AG09319 (cell line): ENCODE measurements at regions not wholly inside any gene's neighbourhood (a gene's known extent, or its start where the extent isn't known, plus 50 kb on each side); places are given as distances from the start of the nearest gene placed in this dataset.

Experiments used
- DNase-seq: peaks from one replicate; pipeline ENCODE4 v3.0.0-alpha.2; 2010; ENCODE audit warnings: low read depth; ENCODE audit errors: extremely low read depth
- TF ChIP-seq, protein P1 (sequence below): IDR thresholded peaks from 2 replicates; pipeline ENCODE4 v1.5.1; 2011; ENCODE audit warnings: low read depth, mild to moderate bottlenecking, inconsistent platforms, low read length, moderate library complexity

DNA sequence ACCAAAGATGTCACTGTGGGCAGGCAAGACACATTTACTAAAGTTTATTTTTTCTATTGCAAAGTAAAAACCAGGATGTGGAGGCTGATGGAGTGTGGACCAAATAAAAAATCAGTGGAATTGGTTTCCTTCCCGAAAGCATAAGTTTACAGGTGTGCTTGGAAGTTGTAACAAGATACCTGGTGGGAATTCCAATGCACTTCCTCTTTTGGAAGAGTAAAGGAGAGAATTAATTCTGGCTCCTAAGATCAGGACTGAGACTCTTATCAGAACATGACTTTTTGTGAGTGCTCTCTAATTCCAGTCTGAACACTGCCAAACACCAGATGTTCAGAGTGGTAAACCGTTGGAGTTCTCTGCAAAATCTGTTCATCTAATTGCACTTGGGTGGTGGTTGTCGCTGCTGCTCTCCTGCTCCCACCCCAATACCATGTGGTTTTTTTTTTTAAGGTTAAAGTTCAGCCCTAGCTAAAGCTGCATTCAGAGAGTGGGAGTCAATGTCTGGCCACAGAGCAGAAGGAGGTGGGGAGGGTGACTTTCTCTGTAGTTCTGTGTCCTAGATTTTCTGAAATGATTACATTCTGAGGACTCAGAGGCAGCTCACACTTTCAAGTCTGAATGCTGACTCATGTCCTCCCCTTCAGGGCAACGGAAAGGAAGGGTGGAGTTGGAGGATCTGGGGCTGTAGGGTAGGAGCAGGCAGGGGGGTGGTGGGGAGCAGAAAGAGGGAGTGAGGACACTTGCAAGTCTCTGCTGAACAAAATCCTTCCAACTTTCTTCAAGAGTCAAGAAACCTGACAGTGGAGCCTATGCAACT lies 275.8 kb upstream of the PRDM1 start:
- TF ChIP-seq, protein P1, sequence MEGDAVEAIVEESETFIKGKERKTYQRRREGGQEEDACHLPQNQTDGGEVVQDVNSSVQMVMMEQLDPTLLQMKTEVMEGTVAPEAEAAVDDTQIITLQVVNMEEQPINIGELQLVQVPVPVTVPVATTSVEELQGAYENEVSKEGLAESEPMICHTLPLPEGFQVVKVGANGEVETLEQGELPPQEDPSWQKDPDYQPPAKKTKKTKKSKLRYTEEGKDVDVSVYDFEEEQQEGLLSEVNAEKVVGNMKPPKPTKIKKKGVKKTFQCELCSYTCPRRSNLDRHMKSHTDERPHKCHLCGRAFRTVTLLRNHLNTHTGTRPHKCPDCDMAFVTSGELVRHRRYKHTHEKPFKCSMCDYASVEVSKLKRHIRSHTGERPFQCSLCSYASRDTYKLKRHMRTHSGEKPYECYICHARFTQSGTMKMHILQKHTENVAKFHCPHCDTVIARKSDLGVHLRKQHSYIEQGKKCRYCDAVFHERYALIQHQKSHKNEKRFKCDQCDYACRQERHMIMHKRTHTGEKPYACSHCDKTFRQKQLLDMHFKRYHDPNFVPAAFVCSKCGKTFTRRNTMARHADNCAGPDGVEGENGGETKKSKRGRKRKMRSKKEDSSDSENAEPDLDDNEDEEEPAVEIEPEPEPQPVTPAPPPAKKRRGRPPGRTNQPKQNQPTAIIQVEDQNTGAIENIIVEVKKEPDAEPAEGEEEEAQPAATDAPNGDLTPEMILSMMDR, result no peak
- DNase-seq, result peak; percentile 68

DNA sequence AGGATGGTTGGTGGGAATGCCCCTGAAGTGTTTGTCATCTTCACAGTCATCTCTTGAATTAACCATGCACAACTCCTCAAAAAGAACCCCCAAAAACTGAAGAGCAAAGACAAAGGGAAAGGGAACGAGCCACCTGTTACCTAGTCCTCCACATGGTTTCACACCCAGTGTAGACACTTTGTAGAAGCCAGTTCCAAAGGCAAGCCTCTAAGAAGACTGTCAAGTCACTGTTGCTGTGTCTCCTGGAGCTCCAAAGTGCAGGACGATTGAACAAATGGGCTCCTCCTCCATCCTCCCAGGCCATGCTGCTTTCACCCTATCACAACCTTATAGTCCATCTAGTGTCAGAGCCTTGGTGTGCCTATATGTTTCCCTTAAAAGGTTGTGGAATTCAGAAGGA lies 277.6 kb upstream of the PRDM1 start:
- DNase-seq, result no peak
- TF ChIP-seq, protein P1, result no peak

DNA sequence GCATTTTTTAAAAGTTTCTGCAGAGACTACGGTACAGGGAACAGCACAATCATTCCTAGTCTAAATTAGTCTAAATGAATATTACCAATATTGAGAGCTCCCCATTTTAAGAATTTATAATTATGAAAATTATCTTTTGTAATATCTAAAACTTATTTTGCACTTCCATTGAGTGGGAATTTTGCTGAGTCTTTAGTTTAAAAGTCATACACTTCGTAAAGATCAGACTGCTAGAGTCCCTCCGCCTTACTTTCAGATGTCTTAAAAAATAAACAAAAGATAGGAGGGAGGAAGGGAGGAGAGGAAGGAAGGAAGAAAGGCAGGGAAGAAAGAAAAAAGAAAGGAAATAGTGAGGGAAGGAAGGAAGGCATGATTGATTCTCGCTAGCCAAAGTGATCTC lies 278.2 kb upstream of the PRDM1 start:
- DNase-seq, result no peak
- TF ChIP-seq, protein P1, result no peak

- no peak for DNase-seq
- TF ChIP-seq, protein P1, result no peak
Measured at GRCh38 chr6:105806486-105806920, 279.6 kb upstream of the PRDM1 start.

DNA sequence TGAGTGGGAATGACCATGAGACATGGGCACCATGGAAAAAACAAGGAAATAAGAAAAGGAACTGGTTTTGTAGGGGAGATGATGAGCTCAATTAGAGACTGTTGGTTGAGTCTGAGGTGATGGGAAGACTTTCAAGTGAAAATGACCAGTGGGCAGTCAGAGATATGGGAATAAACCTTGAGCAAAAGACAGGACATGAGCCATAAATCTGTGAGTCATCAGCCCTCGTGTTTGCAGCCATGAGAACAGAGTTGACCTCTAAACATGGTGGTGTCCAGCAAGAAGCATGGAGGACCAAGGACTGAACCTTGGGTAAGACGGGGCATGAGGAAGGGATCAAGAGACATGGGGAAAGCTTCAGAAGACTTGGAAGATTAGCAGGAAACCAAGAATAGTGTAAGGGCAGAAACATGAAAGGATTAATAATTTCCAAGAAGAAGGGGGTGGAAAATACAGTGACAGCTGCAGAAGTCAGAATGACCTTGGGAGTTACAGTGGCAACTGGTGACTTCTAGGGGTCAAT lies 280.6 kb upstream of the PRDM1 start:
- no peak for DNase-seq
- TF ChIP-seq, protein P1, result no peak

DNA sequence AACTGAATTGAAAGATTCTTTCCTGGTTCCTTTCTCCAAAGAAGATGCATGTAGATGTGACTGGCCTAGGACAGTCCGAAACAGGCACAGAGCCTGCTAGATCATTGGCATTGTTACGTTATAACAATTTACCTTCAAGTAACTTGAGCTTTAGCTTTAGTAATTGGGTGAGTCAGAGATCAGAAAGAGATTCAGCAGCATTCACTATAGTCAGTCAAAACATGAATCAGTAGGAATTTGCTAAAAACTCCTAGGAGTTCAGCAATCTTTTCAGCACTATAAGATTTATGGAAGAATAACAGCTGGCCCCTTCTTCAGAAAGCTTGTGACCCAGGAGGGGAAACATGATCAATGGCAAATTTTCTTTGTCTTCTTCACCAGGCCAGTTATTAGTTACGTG lies 281.7 kb upstream of the PRDM1 start:
- TF ChIP-seq, protein P1, result no peak
- DNase-seq, result no peak

GRCh38 chr6:105804000-105804399 lies 282.1 kb upstream of the PRDM1 start:
- no peak for DNase-seq
- TF ChIP-seq, protein P1, result no peak
